ENCODE measurements at regions not wholly inside any gene's neighbourhood (a gene's known extent, or its start where the extent isn't known, plus 50 kb on each side); places are given as distances from the start of the nearest gene placed in this dataset.
A peak's percentile ranks its signal among the peaks of the same experiment; 100 is the strongest.

GRCh38 chr7:46029111-46029704 is 108.1 kb upstream of the IGFBP3 start:
- no peak for DNase-seq

GRCh38 chr7:46028246-46028645 is 107.2 kb upstream of the IGFBP3 start:
- DNase-seq = no peak

- no peak for DNase-seq
Observed at GRCh38 chr7:46026741-46027140, 105.7 kb upstream of the IGFBP3 start.

GRCh38 chr7:46024263-46024916 is 103.3 kb upstream of the IGFBP3 start:
- DNase-seq = no peak

GRCh38 chr7:46022397-46022796 is 101.3 kb upstream of the IGFBP3 start:
- DNase-seq = no peak

GRCh38 chr7:46015107-46015868 is 94.2 kb upstream of the IGFBP3 start:
- peak; percentile 72 for DNase-seq

- DNase-seq = no peak
Observed at GRCh38 chr7:46011501-46011900, 90.4 kb upstream of the IGFBP3 start.

- DNase-seq = no peak
Observed at GRCh38 chr7:46011059-46011458, 90.0 kb upstream of the IGFBP3 start.

GRCh38 chr7:46009211-46009610 is 88.1 kb upstream of the IGFBP3 start:
- no peak for DNase-seq

- no peak for DNase-seq
Observed at GRCh38 chr7:46007990-46008643, 87.0 kb upstream of the IGFBP3 start.

- DNase-seq = no peak
Observed at GRCh38 chr7:46007194-46007593, 86.1 kb upstream of the IGFBP3 start.

- no peak for DNase-seq
Observed at GRCh38 chr7:46006723-46007122, 85.7 kb upstream of the IGFBP3 start.

GRCh38 chr7:46006212-46006611 is 85.1 kb upstream of the IGFBP3 start:
- no peak for DNase-seq

GRCh38 chr7:46004965-46005364 is 83.9 kb upstream of the IGFBP3 start:
- no peak for DNase-seq

- no peak for DNase-seq
Observed at GRCh38 chr7:46003896-46004875, 83.1 kb upstream of the IGFBP3 start.

- no peak for DNase-seq
Observed at GRCh38 chr7:46003161-46003560, 82.1 kb upstream of the IGFBP3 start.

GRCh38 chr7:46000513-46000912 is 79.4 kb upstream of the IGFBP3 start:
- DNase-seq = no peak

GRCh38 chr7:45999541-45999940 is 78.5 kb upstream of the IGFBP3 start:
- DNase-seq = no peak

- no peak for DNase-seq
Observed at GRCh38 chr7:45998506-45998905, 77.4 kb upstream of the IGFBP3 start.

GRCh38 chr7:45993621-45994020 is 72.5 kb upstream of the IGFBP3 start:
- DNase-seq = no peak

GRCh38 chr7:45992826-45993225 is 71.8 kb upstream of the IGFBP3 start:
- no peak for DNase-seq

GRCh38 chr7:45990276-45990675 is 69.2 kb upstream of the IGFBP3 start:
- no peak for DNase-seq
